GM12874 (cell line): ENCODE measurements at regions not wholly inside any gene's neighbourhood (a gene's known extent, or its start where the extent isn't known, plus 50 kb on each side); places are given as distances from the start of the nearest gene placed in this dataset.

Source experiments
- TF ChIP-seq, protein P1 (sequence below): IDR thresholded peaks from 2 replicates; pipeline ENCODE4 v1.5.1; 2011; ENCODE audit warnings: low read depth, mild to moderate bottlenecking, control low read depth, low read length, moderate library complexity; ENCODE audit not compliant: insufficient read depth

DNA sequence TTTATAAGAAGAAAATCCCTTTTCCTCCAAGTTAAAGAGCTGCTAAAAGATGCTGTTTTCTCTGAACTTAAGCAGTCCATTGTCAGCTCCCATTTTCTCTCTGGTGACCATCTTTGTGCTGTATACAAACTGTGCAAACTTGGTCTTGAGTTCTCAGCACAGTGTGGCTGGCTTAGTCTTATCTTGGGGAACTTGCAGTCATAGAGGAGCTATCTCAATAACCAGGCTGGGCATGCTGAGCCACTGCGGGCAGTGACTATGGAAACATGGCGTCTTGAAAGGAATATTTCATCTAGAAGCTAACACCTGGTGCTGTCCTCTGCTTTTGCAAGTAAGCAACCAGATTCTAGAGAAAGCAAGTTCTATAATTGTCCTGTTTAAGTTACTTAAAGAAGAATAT, 1334.4 kb upstream of the CELF4 start:
- TF ChIP-seq, protein P1, sequence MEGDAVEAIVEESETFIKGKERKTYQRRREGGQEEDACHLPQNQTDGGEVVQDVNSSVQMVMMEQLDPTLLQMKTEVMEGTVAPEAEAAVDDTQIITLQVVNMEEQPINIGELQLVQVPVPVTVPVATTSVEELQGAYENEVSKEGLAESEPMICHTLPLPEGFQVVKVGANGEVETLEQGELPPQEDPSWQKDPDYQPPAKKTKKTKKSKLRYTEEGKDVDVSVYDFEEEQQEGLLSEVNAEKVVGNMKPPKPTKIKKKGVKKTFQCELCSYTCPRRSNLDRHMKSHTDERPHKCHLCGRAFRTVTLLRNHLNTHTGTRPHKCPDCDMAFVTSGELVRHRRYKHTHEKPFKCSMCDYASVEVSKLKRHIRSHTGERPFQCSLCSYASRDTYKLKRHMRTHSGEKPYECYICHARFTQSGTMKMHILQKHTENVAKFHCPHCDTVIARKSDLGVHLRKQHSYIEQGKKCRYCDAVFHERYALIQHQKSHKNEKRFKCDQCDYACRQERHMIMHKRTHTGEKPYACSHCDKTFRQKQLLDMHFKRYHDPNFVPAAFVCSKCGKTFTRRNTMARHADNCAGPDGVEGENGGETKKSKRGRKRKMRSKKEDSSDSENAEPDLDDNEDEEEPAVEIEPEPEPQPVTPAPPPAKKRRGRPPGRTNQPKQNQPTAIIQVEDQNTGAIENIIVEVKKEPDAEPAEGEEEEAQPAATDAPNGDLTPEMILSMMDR, result no peak

DNA sequence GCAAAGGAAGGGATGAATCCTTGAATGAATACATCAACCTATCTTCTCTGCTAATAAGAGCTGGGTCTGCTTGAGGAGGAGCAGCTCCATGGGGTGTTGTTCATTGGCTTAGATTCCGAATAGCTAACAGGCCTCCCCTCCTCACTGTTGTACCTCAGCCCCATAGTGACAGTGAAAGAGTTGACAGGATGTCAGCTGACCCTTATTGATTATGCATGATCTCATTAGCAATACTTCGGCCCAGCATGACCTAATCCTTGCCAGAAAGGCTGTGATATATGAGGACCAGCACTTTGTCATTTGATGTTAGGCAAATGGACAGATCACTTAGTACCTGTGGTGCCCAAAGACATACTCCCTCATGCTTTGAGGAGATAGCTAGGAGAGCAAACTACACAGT, 1333.7 kb upstream of the CELF4 start:
- TF ChIP-seq, protein P1, result no peak

DNA sequence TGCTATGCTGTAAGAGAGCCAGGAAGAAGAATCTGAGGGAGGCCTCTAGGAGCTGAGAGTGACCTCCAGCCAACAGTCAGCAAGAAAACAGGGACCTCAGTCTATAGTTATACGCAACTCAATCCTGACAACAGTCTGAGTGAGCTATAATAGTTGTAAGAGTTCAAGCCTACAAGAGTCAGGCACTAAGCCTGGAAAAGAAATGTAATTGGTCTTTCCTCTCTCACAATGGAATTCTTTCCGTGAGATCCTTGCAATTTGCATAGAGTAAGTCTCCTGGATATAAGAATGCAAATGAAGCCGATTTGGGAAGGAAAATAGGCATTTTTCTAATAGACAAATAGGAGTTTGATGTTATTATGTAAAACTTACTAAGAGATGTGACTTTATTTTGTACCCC, 1332.6 kb upstream of the CELF4 start:
- TF ChIP-seq, protein P1, result no peak

DNA sequence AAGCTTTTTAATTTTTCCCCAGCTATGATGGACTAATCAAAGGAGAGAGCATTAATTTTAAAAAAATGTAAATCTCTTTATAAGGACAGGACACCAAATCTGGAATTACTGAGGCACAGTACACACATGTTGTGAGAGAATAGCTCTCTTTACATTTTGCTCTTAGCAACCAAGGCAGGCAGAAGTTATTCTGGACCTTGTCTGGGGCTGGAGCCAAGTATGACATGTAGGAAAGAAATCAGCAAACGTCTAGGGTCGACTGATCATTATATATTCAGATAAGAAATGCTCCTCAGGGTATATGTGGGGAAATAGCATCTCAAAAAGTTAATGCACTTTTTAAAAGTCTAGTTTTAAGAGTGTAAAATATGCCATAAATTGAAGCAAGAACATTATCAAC, 1330.0 kb upstream of the CELF4 start:
- TF ChIP-seq, protein P1, result no peak

DNA sequence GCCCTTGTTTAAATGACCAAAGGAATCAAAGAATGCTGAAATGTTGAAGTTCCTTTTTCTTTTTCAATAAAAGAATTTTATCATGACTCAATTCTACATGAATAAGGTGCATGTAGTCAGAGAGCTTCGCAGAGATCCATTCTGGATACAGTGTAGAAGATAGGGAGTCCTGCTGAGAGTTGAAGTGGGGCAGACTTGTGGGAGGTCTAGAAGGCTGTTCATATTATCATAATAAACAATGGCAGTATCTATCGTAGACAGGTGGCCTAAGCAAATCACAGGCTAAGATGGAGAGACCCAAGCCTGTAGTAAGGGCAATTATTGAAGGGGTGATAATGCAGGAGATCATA, 1322.0 kb upstream of the CELF4 start:
- TF ChIP-seq, protein P1, result no peak

DNA sequence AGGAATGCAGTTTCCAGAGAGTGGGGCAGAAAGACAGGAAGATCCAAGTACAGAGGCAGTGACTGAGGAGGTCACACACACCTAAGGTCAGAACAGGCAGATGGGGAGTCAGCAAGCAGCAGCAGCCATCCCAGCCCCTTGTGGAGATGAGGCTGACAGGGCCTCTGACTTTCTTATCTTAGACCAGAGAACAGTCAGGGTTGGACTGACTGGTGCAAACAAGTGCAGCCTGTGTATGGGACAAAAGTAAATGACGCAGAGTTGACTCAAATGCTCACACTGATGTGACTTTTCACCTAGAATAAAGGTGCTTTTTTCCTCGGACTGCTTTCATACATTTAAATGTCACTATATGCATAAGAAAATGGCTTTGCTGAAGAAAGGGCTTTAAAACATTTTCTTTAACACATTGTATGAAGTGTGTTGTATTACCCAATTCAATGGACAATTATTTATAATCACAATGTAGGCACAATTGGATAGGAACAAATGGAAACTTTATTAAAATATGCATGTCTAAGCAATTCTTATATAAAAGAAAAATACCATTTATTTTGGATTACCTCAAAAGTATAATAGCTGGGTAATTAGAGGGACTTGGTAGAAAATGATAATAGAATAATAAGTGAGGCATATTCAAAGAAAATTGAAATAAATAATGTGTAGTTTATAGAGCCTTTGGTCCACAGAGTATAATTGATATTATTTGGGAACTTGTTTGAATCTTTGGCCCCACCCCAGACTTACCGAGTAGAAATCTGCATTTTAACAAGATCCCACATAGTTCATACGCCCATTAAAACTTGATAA, 1321.5 kb upstream of the CELF4 start:
- TF ChIP-seq, protein P1, result no peak

DNA sequence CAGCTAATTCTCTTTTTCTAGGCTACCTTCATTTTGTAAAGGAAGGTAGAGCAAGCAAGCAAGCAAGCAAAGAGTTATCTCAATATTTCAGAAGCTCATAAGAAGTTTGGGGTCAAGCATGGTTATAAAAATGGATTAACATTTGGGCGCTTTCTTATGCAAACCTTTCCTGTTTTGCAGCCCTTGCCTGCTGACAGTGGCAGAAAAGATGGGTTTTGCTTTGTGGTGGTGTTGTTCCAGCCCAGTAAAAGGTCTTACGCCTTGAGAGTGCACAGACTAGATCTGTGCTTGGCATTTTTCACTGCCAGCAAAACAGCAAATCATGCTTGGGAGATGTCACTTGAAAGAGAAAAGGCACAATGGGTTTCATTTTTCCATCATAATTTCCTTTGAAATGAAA, 1320.6 kb upstream of the CELF4 start:
- TF ChIP-seq, protein P1, result no peak
